NCI-H526 (cell line): ENCODE measurements at regions not wholly inside any gene's neighbourhood (a gene's known extent, or its start where the extent isn't known, plus 50 kb on each side); places are given as distances from the start of the nearest gene placed in this dataset.
"Not testable (repeated sequence)": the region's sequence is repeated elsewhere in the genome, so short reads cannot be mapped to it uniquely, and the experiment has no call there.

Source experiments
- DNase-seq, 2 experiments: peaks; one replicate each; lab custom pipeline; 2025; lab: John Stamatoyannopoulos, UW

GRCh38 chr1:184888505-184888904 lies 85.8 kb downstream of the NIBAN1 start:
- no peak for DNase-seq

- no peak for DNase-seq
Measured at GRCh38 chr1:184882957-184883815, 91.1 kb downstream of the NIBAN1 start.

- no peak for DNase-seq
Measured at GRCh38 chr1:184881941-184882913, 92.1 kb downstream of the NIBAN1 start.

GRCh38 chr1:184879876-184880557 lies 94.3 kb downstream of the NIBAN1 start:
- no peak for DNase-seq

- no peak for DNase-seq
Measured at GRCh38 chr1:184878602-184879001, 95.7 kb downstream of the NIBAN1 start.

GRCh38 chr1:184878002-184878401 lies 96.3 kb downstream of the NIBAN1 start:
- DNase-seq, result peak in 1 of 2 experiments; percentile 35

GRCh38 chr1:184876015-184876414 lies 98.3 kb downstream of the NIBAN1 start:
- not testable (repeated sequence) for DNase-seq

- DNase-seq, result no peak
Measured at GRCh38 chr1:184875218-184875617, 99.1 kb downstream of the NIBAN1 start.

GRCh38 chr1:184870319-184870718 lies 104.0 kb downstream of the NIBAN1 start:
- no peak for DNase-seq

- DNase-seq, result no peak
Measured at GRCh38 chr1:184867866-184868689, 106.2 kb downstream of the NIBAN1 start.

GRCh38 chr1:184866991-184867788 lies 107.1 kb downstream of the NIBAN1 start:
- DNase-seq, result no peak

- DNase-seq, result no peak
Measured at GRCh38 chr1:184866586-184866985, 107.7 kb downstream of the NIBAN1 start.

GRCh38 chr1:184865831-184866230 lies 108.5 kb downstream of the NIBAN1 start:
- no peak for DNase-seq

- no peak for DNase-seq
Measured at GRCh38 chr1:184861755-184862336, 107.2 kb upstream of the EDEM3 start.

GRCh38 chr1:184860985-184861754 lies 106.5 kb upstream of the EDEM3 start:
- DNase-seq, result peak; percentile 43 to 88

GRCh38 chr1:184860535-184860934 lies 105.9 kb upstream of the EDEM3 start:
- DNase-seq, result no peak

GRCh38 chr1:184859381-184860105 lies 104.9 kb upstream of the EDEM3 start:
- DNase-seq, result no peak

GRCh38 chr1:184858288-184858687 lies 103.6 kb upstream of the EDEM3 start:
- no peak for DNase-seq
